Motor neuron (in vitro differentiated cells): ENCODE measurements at regions not wholly inside any gene's neighbourhood (a gene's known extent, or its start where the extent isn't known, plus 50 kb on each side); places are given as distances from the start of the nearest gene placed in this dataset.

Experiments used
- ATAC-seq, 8 experiments: fragments of 200-7000 bp; cut with Tn5 transposase; replicated peaks in 6 of 8; 2 replicates each; pipeline ENCODE4 v1.8.0; 2021; ENCODE audit warnings: mild to moderate bottlenecking in 8 of 8, moderate library complexity in 8 of 8
- H3K27ac ChIP-seq, 2 donors: fragments of 250-450 bp; sonication (Bioruptor Pico); 2 replicates each; pipeline ENCODE4 v1.9.0; 2021; ENCODE audit warnings: antibody characterized with exemption in 2 of 2, mild to moderate bottlenecking in 2 of 2, moderate library complexity in 1 of 2
- H3K4me1 ChIP-seq, 2 donors: fragments of 250-450 bp; sonication (Bioruptor Pico); replicated peaks in 1 of 2; 2 replicates each; pipeline ENCODE4 v1.6.1; 2021; ENCODE audit warnings: antibody characterized with exemption in 2 of 2, mild to moderate bottlenecking in 2 of 2, moderate library complexity in 1 of 2
- H3K4me3 ChIP-seq, 5 donors: fragments of 250-450 bp; sonication (Bioruptor Pico); 2 replicates each; pipeline ENCODE4 v1.9.0; 2021; ENCODE audit warnings: antibody characterized with exemption in 5 of 5, mild to moderate bottlenecking in 5 of 5, moderate library complexity in 4 of 5
- WGBS, 10 experiments: fragments of 450-650 bp; shearing (Covaris generic); methylation state at CpG; one replicate each; pipeline ENCODE4 v1.0.0; 2022; 5-methylcytosine and 5-hydroxymethylcytosine counted together
- in situ Hi-C, 9 experiments: fragments of 400-800 bp; cut with MboI; loops; one replicate each; pipeline ENCODE4 v1.15.0; 2021; ENCODE audit warnings: low sequenced_read_pairs in 9 of 9, low pct_unique_long_range_greater_than_20kb in 2 of 9; ENCODE audit not compliant: unreplicated experiment in 9 of 9

DNA sequence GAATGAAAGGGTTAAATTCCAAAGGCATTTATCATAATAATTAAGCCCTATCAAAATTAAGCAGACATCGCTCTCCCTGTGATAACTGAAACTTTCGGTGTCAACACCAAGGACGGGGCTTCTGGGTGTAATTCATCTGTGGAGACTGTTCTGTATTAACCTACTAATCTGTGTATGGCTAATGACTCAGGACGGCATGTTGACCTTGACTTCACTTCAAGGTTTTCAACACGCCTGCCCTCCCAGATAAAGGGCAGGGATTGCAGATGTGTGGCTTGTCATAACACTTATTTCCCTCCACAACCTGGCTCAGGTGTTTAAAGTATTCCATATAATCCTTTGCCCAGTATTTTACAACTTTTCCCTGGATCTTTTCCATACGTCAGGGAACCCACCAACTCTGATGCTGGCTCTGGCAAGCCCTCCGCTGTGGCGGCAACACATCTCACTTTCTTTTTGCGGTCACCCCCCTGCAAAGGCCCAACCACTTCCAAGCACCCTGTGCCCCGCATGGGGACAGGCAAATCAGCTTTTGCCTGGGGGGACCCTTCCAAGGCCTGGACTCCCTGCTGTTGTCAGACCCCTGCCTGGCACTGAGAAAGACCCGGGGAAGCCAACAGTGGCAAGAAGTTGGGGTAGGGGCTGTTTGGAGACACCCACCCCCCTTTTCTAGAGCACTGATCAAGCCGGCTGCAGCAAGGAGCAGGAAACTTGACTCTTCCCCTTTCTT, 93.2 kb upstream of the MEF2A start:
- peaks cover 3 to 10% of the 10 kb centered on the region in 2 donors for H3K4me1 ChIP-seq
- H3K27ac ChIP-seq = no peak overlapping the region
- WGBS, 10 experiments = 77 to 100% (median 82%) methylated on average over 1 to 7 of the region's 12 CpGs
- in situ Hi-C loops = no loop called here
- ATAC-seq = no peak
- no peak overlapping the region for H3K4me3 ChIP-seq

DNA sequence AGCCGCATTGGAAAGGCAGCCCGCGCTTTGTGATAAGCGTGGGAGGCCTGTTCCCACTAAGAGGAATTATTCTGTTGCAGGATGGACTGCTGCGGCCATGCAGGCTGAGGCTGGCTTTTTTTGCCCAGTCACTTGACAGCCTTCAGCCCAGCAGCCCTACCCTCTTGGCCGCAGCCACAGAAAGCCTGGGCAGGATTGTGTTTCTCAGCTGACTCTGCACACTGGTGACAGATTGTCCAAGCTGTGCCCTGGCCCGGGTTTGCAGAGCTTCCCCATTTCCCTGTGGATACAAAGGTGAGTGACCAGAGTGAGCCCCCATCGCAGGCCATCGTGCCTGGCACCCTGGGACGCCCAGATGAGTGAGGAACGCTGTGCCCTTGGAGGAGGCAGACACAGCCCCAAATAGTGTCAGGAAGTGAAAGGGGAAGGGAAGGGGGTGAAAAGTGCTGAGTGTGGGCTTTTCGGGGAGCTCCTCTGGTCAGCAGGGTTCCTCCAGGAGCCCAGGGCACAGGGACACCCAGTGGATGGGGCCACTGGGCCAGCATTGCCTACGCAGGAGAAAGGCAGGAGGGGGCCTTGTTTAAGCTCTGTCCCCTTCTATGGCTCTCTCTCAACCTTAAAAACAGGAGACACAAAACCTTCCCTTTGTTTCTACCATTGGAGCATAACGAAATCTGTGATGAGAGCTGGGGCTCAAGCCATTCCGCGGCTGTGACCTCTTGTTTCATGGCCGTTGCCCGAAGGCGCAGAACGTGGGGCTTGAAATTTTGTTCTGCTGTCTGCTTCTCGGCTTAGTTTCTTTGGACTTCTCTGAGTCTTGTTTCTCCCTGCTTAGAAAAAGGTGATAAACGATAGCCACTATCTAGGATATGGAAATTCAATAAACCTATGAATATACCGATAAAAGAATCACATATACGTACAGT, 91.5 kb upstream of the MEF2A start:
- H3K4me1 ChIP-seq = peaks cover 3 to 10% of the 10 kb centered on the region in 2 donors
- no peak overlapping the region for H3K27ac ChIP-seq
- in situ Hi-C loops = no loop called here
- no peak overlapping the region for H3K4me3 ChIP-seq
- ATAC-seq = peak in 4 of 8 experiments; percentile 40 to 48 (median 44)
- 63 to 97% (median 77%) methylated on average over 3 to 17 of the region's 24 CpGs; no CpG with 5 or more reads in 2 of the 10 experiments for WGBS, 10 experiments

GRCh38 chr15:99474909-99475753, 90.7 kb upstream of the MEF2A start:
- WGBS, 10 experiments = 29 to 100% (median 94%) methylated on average over 1 to 11 of the region's 25 CpGs; no CpG with 5 or more reads in 2 of the 10 experiments
- in situ Hi-C loops = no loop called here
- Histone ChIP-seq H3K27ac (peak overlapping the region in 1 of 2 donors; percentile 67), H3K4me1 (peaks cover 3 to 10% of the 10 kb centered on the region in 2 donors), H3K4me3 (no peak overlapping the region)
- ATAC-seq = peak in 5 of 8 experiments; percentile 58 to 84 (median 77)

- H3K4me3 ChIP-seq = no peak overlapping the region
- WGBS, 10 experiments = 15 to 100% (median 89%) methylated on average over 1 to 8 of the region's 14 CpGs; no CpG with 5 or more reads in 6 of the 10 experiments
- H3K4me1 ChIP-seq = peaks cover 3 to 10% of the 10 kb centered on the region in 2 donors
- peak in 1 of 8 experiments; percentile 9 for ATAC-seq
- in situ Hi-C loops = no loop called here
- H3K27ac ChIP-seq = peak overlapping the region in 1 of 2 donors; percentile 67
Observed at GRCh38 chr15:99475754-99476412, 89.9 kb upstream of the MEF2A start.

- H3K27ac ChIP-seq = no peak overlapping the region
- in situ Hi-C loops = no loop called here
- WGBS, 10 experiments = 2 to 95% (median 61%) methylated on average over 4 to 11 of the region's 26 CpGs; no CpG with 5 or more reads in 2 of the 10 experiments
- H3K4me1 ChIP-seq = peaks cover 3 to 10% of the 10 kb centered on the region in 2 donors
- no peak overlapping the region for H3K4me3 ChIP-seq
- peak in 6 of 8 experiments; percentile 31 to 90 (median 74) for ATAC-seq
Observed at GRCh38 chr15:99476413-99477222, 89.2 kb upstream of the MEF2A start.

- Histone ChIP-seq H3K27ac (no peak overlapping the region), H3K4me3 (no peak overlapping the region), H3K4me1 (peaks cover 3 to 10% of the 10 kb centered on the region in 2 donors)
- in situ Hi-C loops = no loop called here
- ATAC-seq = no peak
- WGBS, 10 experiments = 80 to 100% (median 92%) methylated on average over 1 to 8 of the region's 12 CpGs; no CpG with 5 or more reads in 4 of the 10 experiments
Observed at GRCh38 chr15:99477791-99478471, 87.9 kb upstream of the MEF2A start.

- peaks cover 3 to 10% of the 10 kb centered on the region in 2 donors for H3K4me1 ChIP-seq
- H3K27ac ChIP-seq = no peak overlapping the region
- WGBS, 10 experiments = 70 to 100% (median 93%) methylated on average over 1 to 2 of the region's 2 CpGs; no CpG with 5 or more reads in 4 of the 10 experiments
- no peak for ATAC-seq
- in situ Hi-C loops = no loop called here
- H3K4me3 ChIP-seq = no peak overlapping the region
Observed at GRCh38 chr15:99478977-99479376, 86.8 kb upstream of the MEF2A start.

DNA sequence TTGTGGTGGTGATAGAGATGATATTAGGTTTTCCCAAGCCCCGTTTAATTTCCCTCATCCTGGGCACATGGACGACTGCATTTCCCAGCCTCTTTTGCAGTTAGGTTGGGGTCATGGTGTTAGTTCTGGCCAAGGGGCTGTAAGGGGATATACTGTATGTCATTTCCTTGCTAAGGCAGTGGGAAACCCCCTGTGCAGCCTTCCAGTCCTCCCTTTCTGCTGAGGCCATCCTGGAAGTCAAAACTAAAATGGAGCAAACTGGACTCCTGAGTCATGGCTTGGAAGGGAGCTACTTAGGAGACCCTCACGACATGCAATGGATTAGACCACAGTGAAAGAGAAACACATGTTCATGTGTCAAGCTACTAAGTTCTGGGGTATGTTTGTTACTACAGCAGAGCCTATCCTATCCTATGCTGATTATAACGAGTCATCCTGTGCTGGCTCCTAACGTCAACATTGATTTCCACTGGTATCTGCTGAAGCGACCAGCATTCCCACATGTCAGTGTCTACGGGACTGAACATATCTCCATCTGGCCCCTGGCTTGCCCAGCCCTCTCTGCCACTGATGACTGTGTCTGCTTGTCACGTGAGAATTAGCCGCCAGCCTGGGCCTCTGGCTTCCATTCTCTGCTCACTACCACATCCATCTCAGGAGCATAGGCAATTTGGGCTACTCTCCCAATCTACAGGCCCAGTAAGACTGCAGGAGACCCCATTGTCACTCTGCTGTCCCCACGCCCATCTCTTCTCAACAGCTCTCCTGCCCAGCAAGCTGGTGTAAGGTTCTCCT, 85.6 kb upstream of the MEF2A start:
- in situ Hi-C loops = no loop called here
- ATAC-seq = peak in 2 of 8 experiments; percentile 3 to 13
- H3K4me1 ChIP-seq = peaks cover 0 to 7% of the 10 kb centered on the region in 2 donors
- 50 to 100% (median 86%) methylated on average over 1 to 8 of the region's 10 CpGs; no CpG with 5 or more reads in 2 of the 10 experiments for WGBS, 10 experiments
- no peak overlapping the region for H3K27ac ChIP-seq
- no peak overlapping the region for H3K4me3 ChIP-seq

DNA sequence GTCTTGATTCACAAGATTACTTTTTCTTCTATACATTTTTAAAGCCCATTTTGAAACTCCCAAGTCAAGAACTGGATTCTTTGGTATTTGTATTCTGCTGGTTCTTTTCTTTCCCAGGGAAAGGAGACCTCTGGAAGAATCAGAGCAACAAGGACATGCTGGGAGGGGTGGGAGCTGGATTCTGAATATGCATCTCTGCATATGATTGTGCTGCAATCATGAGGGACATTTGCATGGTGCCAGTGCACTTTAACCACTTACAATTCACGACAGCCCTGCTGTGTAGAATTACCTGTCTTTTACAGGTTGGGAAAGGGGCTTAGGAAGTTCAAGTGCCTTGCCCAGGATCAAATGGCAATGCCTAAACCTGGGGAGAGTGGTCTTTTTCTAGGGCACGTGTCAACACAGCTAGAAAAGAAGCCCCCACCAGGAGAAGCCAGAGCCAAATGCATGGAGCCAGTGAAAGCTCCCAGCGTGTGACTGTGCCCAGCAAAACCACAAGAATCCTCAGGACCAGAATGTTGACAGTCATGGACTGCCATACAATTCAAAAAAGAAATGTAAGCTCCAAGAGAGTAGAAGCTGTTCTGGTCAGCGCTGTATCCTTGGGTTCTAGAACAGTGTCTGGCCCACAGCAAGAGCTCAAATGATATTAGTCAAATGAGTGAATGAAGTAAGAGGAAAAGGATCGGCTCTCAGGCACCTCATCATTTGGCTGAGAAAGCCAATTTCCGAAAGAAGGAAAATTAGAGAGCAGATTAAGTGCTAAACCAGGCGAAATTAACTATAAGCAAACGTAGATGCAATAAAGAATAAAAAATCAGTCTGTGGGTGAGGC, 84.5 kb upstream of the MEF2A start:
- H3K27ac ChIP-seq = no peak overlapping the region
- ATAC-seq = peak in 3 of 8 experiments; percentile 56 to 86 (median 60)
- in situ Hi-C loops = no loop called here
- WGBS, 10 experiments = 0 to 100% (median 68%) methylated on average over 1 to 7 of the region's 8 CpGs
- no peak overlapping the region for H3K4me3 ChIP-seq
- H3K4me1 ChIP-seq = peaks cover 0 to 4% of the 10 kb centered on the region in 2 donors

- no peak for ATAC-seq
- Histone ChIP-seq H3K27ac (no peak overlapping the region), H3K4me3 (no peak overlapping the region), H3K4me1 (peaks cover 0 to 8% of the 10 kb centered on the region in 2 donors)
- in situ Hi-C loops = no loop called here
- WGBS, 10 experiments = 59 to 100% (median 100%) methylated on average over 2 of the region's 2 CpGs; no CpG with 5 or more reads in 7 of the 10 experiments
Observed at GRCh38 chr15:99481951-99482230, 83.9 kb upstream of the MEF2A start.
